22Rv1 (cell line): ENCODE measurements at regions not wholly inside any gene's neighbourhood (a gene's known extent, or its start where the extent isn't known, plus 50 kb on each side); places are given as distances from the start of the nearest gene placed in this dataset.

Experiments
- ZFX ChIP-seq: fragments of 450-650 bp; IDR thresholded peaks from 2 replicates; pipeline ENCODE4 v1.6.1; 2017; ENCODE audit warnings: antibody characterized with exemption, borderline replicate concordance
- TF ChIP-seq, protein P1 (sequence below): fragments of 450-650 bp; IDR thresholded peaks from 2 replicates; pipeline ENCODE4 v1.5.1; 2017; ENCODE audit warnings: mild to moderate bottlenecking

DNA sequence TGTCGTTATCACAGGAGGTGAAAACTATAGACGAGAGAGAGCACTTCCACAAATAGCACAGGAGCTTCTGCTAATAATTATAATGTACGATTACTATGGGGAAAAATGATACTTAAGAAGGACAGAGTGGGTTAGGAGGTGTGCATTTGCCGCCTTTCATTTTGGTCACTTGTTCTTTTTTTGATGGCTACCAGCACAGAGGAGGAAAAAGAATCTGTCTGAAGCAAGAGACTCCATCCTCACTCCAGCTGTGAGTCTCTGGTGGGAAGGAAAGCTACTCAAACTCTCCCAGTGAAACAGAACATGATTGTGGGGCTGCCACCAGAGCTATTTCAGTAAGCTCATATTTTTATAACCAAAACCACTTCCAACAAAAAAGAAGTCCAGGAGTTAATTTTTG is 270.4 kb upstream of the TMEM161B start:
- TF ChIP-seq, protein P1, sequence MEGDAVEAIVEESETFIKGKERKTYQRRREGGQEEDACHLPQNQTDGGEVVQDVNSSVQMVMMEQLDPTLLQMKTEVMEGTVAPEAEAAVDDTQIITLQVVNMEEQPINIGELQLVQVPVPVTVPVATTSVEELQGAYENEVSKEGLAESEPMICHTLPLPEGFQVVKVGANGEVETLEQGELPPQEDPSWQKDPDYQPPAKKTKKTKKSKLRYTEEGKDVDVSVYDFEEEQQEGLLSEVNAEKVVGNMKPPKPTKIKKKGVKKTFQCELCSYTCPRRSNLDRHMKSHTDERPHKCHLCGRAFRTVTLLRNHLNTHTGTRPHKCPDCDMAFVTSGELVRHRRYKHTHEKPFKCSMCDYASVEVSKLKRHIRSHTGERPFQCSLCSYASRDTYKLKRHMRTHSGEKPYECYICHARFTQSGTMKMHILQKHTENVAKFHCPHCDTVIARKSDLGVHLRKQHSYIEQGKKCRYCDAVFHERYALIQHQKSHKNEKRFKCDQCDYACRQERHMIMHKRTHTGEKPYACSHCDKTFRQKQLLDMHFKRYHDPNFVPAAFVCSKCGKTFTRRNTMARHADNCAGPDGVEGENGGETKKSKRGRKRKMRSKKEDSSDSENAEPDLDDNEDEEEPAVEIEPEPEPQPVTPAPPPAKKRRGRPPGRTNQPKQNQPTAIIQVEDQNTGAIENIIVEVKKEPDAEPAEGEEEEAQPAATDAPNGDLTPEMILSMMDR = no peak
- no peak for TF ChIP-seq ZFX
